GM21381 (cell line): ENCODE measurements at regions not wholly inside any gene's neighbourhood (a gene's known extent, or its start where the extent isn't known, plus 50 kb on each side); places are given as distances from the start of the nearest gene placed in this dataset.
"Not testable (repeated sequence)": the region's sequence is repeated elsewhere in the genome, so short reads cannot be mapped to it uniquely, and the experiment has no call there.

Source experiments
- ATAC-seq: cut with Tn5 transposase; IDR thresholded peaks from one replicate; pipeline ENCODE4 v1.9.1; 2021; ENCODE audit warnings: mild to moderate bottlenecking, moderate library complexity; ENCODE audit not compliant: unreplicated experiment

DNA sequence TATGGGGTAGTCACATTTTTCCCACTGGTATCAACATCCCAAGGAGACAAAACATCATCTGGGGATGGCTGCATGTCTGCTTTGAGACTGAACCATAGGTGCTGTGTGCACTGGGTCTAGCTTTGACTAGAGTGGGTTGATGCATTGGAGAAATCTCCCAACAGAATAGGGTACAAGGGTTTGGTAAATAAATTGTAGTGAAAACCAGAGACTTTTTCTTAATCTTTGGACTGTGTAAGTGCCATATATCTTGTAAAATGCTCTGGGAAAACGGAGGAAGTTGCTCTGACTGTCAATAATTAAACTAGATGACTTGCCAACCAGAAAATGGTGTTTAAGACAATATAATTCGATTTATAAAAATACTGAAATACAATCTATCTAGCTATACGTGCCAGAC, 1064.0 kb upstream of the SLIT2 start:
- ATAC-seq: no peak

DNA sequence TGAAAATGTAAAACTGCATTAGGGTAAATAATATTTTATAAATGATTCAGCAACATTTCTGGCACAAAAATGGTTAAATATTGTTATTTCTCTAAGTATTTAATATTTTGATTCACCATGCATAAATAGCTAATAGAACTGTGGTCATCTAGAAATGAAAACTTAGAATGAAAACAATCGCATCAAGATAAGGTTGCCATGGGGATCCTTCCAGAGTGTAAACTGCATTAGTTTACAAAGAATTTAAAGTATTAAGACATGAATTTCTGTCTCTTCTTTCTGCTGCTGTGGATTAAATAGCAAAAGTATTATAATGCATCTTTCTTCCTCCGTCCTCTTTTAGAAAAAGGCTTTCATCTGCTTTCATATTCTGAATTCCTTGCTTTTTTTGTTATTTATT, 1064.6 kb upstream of the SLIT2 start:
- ATAC-seq: no peak

DNA sequence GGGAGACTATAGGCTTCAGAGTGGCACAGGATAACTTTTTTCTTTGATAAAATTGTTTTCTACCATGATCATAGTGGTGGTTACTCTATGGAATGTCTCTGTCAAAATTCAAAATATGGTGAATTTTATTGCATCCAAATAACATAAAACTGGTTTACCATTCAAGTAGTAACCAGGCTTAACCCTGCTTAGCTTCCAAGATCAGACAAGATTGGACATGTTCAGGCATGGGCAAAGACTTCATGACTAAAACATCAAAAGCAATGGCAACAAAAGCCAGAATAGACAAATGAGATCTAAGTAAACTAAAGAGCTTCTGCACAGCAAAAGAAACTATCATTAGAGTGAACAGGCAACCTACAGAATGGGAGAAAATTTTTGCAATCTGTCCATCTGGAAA, 1070.1 kb upstream of the SLIT2 start:
- ATAC-seq: not testable (repeated sequence)

DNA sequence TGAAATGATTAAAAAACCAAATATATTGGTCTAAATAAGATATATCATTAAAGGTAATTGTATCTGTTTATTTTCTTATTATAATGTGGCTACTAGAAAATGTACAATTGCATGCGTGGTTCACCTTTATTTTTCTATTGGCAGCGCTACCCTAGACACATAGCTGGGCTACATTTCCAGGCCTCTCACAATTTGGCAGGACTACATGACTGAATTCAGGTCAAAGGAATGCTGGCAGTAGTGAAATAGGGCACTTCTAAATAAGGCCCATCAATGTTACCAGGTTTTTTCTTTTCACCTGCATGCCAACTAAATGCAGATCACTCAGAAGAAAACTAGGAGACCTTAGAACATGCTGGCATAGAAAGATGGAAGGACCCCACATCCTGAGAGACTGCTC, 1072.9 kb upstream of the SLIT2 start:
- ATAC-seq: no peak

DNA sequence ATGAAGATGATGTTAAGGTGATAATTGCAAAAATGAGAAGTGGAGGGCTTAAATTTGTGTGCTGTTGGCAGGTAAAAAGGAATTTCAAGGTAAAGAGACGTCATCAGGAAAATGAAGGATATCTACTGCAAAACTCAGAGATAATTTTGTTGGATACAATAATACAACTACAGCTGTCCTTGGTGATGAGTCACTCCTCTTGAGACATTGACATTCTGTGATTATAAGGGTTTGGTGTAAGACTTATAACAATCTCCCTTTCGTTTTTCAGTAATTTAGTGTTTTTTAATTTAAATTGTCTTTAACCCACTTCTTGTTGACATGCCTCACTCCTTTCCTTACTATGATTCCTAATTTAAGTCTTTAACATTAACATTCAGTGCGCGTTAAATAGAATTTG, 1074.1 kb upstream of the SLIT2 start:
- no peak for ATAC-seq

DNA sequence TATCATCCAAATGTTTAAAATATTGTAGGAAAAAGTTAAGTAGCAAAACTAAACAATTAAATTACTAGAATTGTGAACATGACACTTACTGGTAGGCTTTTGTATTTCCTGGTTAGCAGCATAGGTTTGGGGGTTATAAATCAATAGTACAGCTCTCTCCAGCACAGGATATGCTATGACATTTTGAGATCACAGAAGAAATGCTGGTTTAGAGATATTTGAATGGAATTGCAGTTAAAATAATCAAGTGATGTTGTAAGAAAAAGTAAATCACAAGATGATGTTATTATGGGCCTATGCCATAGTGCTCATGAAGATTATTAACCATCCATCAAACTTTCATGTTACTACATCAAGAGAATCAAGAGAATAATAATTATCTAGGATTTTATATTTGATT, 1079.9 kb upstream of the SLIT2 start:
- ATAC-seq: no peak

DNA sequence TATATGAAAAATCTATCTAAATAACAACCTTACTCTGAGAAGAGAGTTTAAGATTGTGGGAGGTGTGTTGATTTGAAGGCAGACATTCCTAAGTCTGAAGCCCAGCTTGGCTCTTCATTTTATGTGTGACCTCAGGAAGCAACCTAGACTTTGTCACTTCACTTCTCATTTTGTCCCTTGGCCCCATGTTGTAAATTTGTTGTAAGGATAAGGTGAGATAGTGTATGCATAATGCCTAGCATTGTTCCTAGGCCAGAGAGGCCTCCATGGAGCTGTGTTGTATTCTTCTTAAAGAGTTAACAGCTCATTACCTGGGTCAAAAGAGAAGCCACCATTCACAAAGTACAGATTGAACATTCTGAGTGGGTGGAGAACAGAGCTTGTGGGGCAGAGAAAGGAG, 1084.4 kb upstream of the SLIT2 start:
- no peak for ATAC-seq

DNA sequence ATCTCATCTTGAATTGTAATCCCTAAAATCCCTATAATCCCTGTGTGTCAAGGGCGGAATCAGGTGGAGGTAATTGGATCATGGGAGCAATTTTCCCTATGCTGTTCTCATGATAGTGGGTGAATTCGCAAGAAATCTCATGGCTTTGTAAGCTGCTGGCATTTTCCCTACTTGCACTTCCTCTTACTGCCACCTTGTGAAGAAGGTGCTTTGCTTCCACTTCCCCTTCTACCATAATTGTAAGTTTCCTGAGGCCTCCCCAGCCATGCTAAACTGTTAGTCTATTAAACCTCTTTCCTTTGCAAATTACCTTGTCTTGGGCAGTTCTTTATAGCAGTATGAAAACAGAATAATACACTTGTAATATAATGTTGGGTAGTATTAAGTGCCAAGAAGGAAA, 1087.4 kb upstream of the SLIT2 start:
- no peak for ATAC-seq

DNA sequence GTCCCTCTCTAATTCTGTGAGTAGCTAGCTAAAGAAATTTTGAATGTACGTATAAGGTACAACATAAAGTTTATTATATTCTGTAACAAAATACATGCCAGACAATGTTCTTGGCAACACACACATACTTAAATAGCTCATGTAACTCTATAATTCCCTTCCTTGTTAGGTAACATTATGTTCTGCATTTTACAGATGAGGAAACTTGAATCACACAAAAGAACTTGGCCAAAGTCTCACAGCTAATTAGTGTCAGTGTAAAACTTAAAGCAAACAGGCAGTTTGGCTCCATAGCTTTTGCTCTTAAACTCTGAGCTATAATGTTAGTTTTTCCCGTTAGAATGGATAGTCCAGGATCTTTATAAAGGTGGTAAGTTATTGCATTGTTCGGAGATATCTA, 1091.8 kb upstream of the SLIT2 start:
- ATAC-seq: no peak

DNA sequence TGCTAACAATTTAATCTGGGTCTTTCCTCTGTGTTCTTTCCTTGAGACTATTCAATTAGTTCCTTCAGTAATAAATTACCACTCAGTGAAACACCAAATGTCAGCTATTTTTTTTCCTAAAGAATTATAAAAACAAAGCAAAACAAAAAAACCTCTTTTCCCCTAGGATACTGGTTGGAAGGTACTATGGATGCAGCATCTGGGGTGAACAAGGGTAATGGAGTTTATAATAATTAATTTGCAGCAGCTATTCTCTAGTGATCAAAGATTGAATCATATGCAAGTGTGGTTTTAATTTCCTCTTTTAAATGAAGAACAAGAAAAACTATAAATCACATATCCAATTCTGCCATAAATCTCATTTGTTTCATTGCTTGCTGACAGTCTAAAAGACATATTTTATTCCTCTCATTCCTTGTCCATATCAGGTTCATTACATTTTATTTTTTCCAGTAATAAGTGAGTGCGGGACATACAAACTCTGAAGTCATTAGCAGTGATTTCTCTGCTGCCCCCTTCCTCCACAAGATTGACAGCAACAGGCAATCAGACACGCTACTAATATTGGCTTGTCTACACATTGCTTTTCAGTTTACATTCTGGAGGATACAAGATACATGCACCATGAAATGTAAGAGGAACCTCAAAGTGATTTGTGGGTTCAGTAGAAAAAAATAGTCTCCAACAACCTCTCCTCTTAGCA, 1093.4 kb upstream of the SLIT2 start:
- no peak for ATAC-seq

DNA sequence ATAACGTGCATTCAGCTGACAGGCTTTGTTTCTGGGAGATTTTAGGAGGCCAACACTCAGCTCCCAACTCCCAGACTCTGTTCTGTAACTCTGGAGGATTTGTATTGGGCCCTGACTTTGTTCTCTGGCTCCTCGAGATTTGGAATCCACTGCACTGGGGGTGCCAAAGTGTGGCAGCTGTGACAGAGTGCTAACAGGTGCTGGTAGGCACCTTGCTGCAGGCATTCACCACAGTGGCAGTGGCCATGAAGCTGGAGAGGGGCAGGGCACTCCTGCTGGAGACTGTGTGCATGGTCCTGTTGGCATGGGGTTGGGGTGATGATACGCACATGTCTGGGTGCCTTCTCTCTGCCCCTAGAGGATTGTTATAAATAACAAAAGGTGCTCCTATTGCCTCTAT, 1094.9 kb upstream of the SLIT2 start:
- ATAC-seq: no peak

DNA sequence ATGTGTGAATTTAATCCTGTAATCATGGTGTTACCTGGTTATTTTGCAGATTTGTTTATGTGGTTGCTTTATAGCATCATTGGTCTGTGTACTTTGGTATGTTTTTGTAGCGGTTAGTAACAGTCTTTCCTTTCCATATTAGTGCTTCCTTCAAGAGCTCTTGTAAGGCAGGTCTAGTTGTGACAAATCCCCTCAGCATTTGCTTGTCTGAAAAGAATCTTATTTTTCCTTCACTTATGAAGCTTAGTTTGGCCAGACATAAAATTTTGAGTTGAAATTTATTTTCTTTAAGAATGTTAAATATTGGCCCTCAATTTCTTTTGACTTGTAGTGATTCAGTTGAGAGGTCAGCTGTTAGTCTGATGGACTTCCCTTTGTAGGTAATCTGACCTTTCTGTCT, 1096.1 kb upstream of the SLIT2 start:
- no peak for ATAC-seq

DNA sequence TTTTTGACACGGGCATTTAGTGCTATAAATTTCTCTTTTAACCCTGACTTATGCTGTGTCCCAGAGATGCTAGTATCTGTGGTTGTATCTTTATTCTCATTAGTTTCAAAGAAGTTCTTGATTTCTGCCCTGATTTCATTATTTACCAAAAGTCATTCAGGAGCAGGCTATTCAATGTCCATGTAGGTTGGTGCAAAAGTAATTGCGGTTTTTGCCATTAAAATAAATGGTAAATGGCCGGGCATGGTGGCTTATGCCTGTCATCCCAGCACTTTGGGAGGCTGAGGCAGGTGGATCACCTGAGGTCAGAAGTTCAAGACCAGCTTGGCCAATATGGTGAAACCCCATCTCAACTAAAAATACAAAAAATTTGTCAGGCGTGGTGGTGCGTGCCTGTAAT, 1097.4 kb upstream of the SLIT2 start:
- ATAC-seq: not testable (repeated sequence)

DNA sequence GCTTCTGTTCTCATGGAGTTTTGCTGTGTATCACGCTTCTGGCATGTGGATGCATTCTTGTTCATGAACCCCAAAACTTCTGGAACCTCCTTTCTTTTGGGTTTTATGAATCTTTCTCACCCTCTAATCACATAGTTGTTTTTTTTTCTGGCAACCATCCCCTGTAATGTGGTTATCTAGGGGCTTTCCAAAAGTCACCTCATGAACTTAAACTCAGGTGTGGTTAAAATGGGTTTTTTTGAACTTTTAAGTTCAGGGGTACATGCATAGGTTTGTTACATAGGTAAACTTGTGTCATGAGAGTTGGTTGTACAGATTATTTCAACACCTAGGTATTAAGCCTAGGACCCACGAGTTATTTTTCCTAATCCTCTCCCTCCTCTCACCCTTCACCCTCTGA, 1099.4 kb upstream of the SLIT2 start:
- no peak for ATAC-seq

DNA sequence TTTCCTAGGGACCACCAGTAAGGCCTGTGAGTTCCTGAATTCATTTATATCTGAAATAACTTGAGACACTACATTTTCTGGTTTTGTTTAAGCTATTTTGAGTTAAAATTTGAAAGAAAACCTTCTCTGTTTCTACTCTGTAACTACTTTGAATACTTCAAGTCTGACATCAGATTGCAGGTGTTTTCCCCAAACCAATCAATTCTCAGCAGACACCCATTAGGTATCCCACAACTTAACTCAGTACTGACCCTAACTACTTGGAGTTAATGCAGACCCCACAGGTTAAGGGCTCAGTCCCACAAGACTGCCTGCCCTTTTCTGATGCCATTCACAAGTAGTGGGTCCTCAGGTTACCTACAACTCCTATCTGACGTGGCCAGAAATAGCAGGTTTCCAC, 1100.0 kb upstream of the SLIT2 start:
- ATAC-seq: no peak

DNA sequence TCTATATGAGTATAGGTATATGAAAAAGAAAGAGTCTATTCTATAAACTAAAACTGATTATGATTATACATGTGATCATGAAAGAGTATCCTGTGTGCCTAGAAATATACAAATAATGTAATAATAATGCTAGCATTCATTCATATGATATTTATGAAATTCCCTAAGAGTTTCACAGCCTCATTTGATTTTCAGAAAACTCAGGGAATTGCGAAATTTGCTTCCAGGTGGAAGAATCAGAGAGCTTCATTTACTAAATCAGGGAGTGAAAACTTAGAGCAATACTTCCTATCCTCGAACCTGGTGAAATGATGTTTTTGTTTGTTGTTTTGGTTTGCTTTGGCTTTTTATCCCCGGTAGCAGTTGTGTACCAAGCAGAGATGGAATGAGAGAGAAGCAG, 1105.7 kb upstream of the SLIT2 start:
- ATAC-seq: no peak

DNA sequence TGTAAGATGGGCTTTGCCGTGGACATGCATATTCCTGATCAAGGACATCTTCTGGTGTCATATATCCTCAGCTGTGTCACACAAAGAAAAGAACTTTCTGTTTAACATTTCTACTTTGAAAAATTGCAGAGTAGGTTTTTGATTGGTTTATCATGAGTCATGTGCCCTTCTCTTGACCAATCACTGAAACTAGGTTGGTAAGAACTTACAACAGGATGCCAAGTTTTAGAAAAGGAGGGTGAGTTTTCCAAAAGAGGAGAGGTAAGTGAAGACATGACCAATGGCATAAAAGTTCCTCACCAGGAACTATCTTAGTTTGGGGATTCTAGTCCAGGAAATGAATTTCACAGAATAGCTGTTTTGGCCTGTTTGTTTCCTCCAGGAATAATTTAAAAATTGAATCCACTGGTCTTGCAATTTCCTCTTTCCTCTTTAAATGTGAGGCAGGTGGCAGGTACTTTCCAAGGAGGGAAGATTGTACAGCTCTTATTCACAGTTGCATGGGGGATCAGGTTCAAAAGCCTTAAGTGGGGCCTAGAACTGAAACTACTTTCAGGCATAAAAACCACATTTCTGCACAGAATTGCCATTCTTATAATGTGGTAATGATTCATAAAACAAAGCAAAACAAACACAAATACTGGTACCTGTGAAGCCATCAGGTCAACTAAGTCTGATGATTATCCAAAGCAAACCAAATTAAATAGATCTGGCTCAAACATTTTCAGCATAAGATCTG, 1114.5 kb upstream of the LCORL start:
- ATAC-seq: no peak

DNA sequence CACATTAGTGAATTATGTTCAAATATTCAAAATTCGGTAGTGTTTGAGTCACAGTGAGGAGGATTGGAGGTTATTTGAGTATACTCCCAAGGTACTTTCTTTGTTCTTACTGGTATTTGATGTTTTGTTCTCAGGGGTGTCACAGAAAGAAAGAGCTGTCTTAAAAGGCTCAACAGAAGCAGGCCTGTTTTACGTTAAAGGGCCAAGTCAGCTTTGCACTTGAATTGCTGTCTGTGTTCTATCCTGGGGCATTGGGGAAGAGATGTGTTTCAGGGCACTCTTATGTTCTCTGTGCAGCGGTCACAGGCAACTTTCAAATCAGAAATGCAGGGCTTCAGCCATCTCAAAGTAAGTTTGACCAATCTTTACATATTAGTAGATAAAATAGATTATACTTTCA, 1113.1 kb upstream of the LCORL start:
- no peak for ATAC-seq

DNA sequence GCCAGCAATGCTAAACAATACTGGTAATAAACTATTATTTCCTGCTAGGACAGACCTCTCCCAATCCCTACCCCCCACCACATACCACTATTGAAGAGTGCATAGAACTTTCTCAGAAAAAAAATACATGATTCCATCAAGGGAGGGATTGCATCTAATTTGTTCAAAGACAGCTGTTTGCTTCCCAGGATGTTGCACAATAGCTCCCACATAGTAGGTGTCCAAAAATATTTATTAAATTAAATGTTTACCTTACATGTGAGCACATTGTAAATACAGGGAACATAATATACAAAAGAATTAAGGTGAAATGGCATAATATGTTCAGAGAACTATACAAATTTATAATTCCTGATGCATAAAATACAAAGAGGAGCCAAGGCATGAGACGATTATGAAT, 1111.8 kb upstream of the LCORL start:
- no peak for ATAC-seq

DNA sequence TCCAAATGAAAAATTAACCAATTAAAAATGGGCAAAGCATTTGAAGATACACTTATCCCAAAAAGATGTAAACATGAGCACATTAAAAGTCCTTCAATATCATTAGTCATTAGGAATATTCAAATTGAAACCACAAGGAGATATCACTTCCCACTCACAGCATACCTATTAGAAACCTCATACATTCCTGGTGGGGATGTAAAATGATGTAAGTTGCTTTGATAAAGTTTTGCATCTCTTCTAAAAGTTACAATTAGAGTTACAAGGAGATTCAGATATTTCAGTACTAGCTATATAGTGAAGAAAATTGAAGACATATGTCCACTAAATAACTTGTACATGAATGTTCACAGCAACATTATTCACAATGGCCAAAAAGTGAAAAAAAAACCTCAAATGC, 1109.3 kb upstream of the LCORL start:
- no peak for ATAC-seq

DNA sequence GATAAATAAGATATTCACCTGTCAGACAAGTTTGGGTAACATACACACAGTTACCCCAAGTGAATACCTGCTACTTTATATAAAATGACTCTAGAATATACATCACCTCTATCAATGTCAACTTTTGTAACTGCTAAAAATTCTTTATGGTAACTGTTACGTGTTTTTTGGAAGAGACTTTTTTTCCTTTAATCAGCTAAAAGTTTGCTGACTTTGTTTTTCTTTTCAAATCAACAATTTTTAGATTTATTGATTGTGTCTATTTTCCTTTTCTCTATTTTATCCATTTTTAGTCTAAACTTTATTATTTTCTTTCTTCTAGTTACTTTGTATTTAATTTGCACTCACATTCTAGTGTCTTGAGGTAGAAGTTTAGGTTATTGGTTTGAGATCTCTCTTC, 1106.6 kb upstream of the LCORL start:
- no peak for ATAC-seq

DNA sequence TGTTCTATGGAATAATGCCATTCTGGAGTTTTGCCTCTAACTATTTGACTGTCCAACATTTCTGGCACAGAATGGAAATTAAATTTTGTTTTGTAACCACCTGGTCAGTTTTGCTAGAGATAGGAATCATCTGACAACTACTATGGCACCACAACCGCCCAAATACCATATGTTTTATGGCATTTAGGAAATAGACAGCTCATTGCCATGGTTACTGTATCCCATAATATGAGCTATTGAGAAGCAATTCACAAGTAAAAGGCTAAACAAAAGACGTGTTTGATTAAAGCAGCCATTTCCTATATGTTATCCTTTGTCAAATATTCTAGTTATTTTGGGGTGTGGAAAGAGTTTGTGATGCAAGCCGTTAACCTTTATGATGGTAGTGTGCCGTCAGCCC, 1105.3 kb upstream of the LCORL start:
- ATAC-seq: no peak

DNA sequence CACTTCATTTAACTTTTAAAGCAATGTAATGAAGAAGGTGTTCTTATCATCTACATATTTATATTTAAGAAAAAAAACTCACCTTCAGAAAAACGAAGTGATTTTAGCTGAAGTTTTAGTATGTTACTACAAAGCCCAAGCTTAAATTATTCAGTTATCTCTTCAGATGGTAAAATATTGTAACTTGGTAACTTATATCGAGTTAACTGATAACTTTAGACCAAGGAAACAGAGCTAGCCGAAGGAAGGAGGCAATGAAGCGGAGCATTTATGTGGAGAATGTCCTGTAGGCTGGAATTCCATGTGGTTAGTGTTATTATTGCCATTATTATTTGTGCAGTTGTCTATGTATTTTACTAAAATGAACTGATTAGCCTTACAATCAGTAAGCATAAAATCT, 1102.1 kb upstream of the LCORL start:
- no peak for ATAC-seq
